ENCODE measurements at regions not wholly inside any gene's neighbourhood (a gene's known extent, or its start where the extent isn't known, plus 50 kb on each side); places are given as distances from the start of the nearest gene placed in this dataset.

GRCh38 chr5:101948615-101949014, 347.5 kb downstream of the SLCO4C1 start:
- no peak overlapping the region for H3K27ac ChIP-seq (replicated peaks)
- TF ChIP-seq REST (IDR thresholded peaks at IDR 0.05; ENCODE audit: insufficient replicate concordance, low read depth) (no peak), CTCF (IDR thresholded peaks at IDR 0.05; ENCODE audit: insufficient read depth, low read length) (no peak), SPI1 (IDR thresholded peaks at IDR 0.05; ENCODE audit: borderline replicate concordance, low read depth) (no peak)
- no peak overlapping the region for H3K4me3 ChIP-seq (replicated peaks; ENCODE audit: insufficient read depth, low read length)
- no peaks in the 10 kb centered on the region for H3K27me3 ChIP-seq (ENCODE audit: insufficient read depth, poor library complexity, severe bottlenecking)
- no peak for DNase-seq (ENCODE audit: low read depth in 1 of 2, low spot score in 1 of 2)

- H3K27me3 ChIP-seq (ENCODE audit: insufficient read depth, poor library complexity, severe bottlenecking), result no peaks in the 10 kb centered on the region
- no peak overlapping the region for H3K27ac ChIP-seq (replicated peaks)
- TF ChIP-seq CTCF (IDR thresholded peaks at IDR 0.05; ENCODE audit: insufficient read depth, low read length) (no peak), GABPA (IDR thresholded peaks at IDR 0.05; ENCODE audit: low read depth) (no peak), SPI1 (IDR thresholded peaks at IDR 0.05; ENCODE audit: borderline replicate concordance, low read depth) (peak; percentile 64; the same call in 1 of the 2 replicates), REST (IDR thresholded peaks at IDR 0.05; ENCODE audit: insufficient replicate concordance, low read depth) (no peak)
- H3K4me3 ChIP-seq (replicated peaks; ENCODE audit: insufficient read depth, low read length), result no peak overlapping the region
- DNase-seq (ENCODE audit: low read depth in 1 of 2, low spot score in 1 of 2), result peak; percentile 41 to 43
Measured at GRCh38 chr5:101943784-101944183, 352.3 kb downstream of the SLCO4C1 start.

- Histone ChIP-seq H3K27me3 (ENCODE audit: insufficient read depth, poor library complexity, severe bottlenecking) (no peaks in the 10 kb centered on the region), H3K4me3 (replicated peaks; ENCODE audit: insufficient read depth, low read length) (no peak overlapping the region), H3K27ac (replicated peaks) (no peak overlapping the region)
- DNase-seq (ENCODE audit: low read depth in 1 of 2, low spot score in 1 of 2), result peak in 1 of 2 experiments; percentile 18
- TF ChIP-seq GABPA (IDR thresholded peaks at IDR 0.05; ENCODE audit: low read depth), result no peak
- TF ChIP-seq SPI1 (IDR thresholded peaks at IDR 0.05; ENCODE audit: borderline replicate concordance, low read depth), result no peak
- TF ChIP-seq CTCF (IDR thresholded peaks at IDR 0.05; ENCODE audit: insufficient read depth, low read length), result peak; percentile 36
- no peak for TF ChIP-seq REST (IDR thresholded peaks at IDR 0.05; ENCODE audit: insufficient replicate concordance, low read depth)
- TF ChIP-seq POLR2AphosphoS5 (IDR thresholded peaks at IDR 0.05; ENCODE audit: low read depth), result no peak
Measured at GRCh38 chr5:101942321-101942882, 353.7 kb downstream of the SLCO4C1 start.
